ENCODE measurements at regions not wholly inside any gene's neighbourhood (a gene's known extent, or its start where the extent isn't known, plus 50 kb on each side); places are given as distances from the start of the nearest gene placed in this dataset.

GRCh38 chr6:156161471-156161870 lies 615.7 kb upstream of the ARID1B start:
- no peaks in the 10 kb centered on the region for H3K36me3 ChIP-seq
- H3K4me1 ChIP-seq, result 0 out of 2 replicates have a peak, but pooled peaks cover 5% of the 10 kb centered on the region
- no peak for DNase-seq

GRCh38 chr6:156160795-156161165 lies 616.4 kb upstream of the ARID1B start:
- H3K27me3 ChIP-seq, result peaks cover 8% of the 10 kb centered on the region
- DNase-seq, result no peak
- H3K9me3 ChIP-seq, result no peaks in the 10 kb centered on the region; the same call in 1 of the 2 replicates
- no peaks in the 10 kb centered on the region for H3K36me3 ChIP-seq
- H3K4me3 ChIP-seq (ENCODE audit: low read depth, low read length), result no peak overlapping the region
- TF ChIP-seq, protein P1, sequence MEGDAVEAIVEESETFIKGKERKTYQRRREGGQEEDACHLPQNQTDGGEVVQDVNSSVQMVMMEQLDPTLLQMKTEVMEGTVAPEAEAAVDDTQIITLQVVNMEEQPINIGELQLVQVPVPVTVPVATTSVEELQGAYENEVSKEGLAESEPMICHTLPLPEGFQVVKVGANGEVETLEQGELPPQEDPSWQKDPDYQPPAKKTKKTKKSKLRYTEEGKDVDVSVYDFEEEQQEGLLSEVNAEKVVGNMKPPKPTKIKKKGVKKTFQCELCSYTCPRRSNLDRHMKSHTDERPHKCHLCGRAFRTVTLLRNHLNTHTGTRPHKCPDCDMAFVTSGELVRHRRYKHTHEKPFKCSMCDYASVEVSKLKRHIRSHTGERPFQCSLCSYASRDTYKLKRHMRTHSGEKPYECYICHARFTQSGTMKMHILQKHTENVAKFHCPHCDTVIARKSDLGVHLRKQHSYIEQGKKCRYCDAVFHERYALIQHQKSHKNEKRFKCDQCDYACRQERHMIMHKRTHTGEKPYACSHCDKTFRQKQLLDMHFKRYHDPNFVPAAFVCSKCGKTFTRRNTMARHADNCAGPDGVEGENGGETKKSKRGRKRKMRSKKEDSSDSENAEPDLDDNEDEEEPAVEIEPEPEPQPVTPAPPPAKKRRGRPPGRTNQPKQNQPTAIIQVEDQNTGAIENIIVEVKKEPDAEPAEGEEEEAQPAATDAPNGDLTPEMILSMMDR (IDR thresholded peaks at IDR 0.05; ENCODE audit: low read depth, low read length), result no peak
- H3K4me1 ChIP-seq, result 0 out of 2 replicates have a peak, but pooled peaks cover 5% of the 10 kb centered on the region

More at GRCh38 chr6:156161471-156161870, 615.7 kb upstream of the ARID1B start:
- H3K27me3 ChIP-seq, result peaks cover 8% of the 10 kb centered on the region
- no peaks in the 10 kb centered on the region; the same call in 1 of the 2 replicates for H3K9me3 ChIP-seq
- no peak overlapping the region for H3K4me3 ChIP-seq (ENCODE audit: low read depth, low read length)
- TF ChIP-seq, protein P1 (IDR thresholded peaks at IDR 0.05; ENCODE audit: low read depth, low read length), result no peak

GRCh38 chr6:156160007-156160794 lies 617.0 kb upstream of the ARID1B start:
- peak; percentile 68 for DNase-seq
- Histone ChIP-seq H3K4me3 (ENCODE audit: low read depth, low read length) (no peak overlapping the region), H3K36me3 (no peaks in the 10 kb centered on the region), H3K4me1 (0 out of 2 replicates have a peak, but pooled peaks cover 5% of the 10 kb centered on the region), H3K9me3 (no peaks in the 10 kb centered on the region), H3K27me3 (peaks cover 8% of the 10 kb centered on the region)
- TF ChIP-seq, protein P1 (IDR thresholded peaks at IDR 0.05; ENCODE audit: low read depth, low read length), result no peak

DNA sequence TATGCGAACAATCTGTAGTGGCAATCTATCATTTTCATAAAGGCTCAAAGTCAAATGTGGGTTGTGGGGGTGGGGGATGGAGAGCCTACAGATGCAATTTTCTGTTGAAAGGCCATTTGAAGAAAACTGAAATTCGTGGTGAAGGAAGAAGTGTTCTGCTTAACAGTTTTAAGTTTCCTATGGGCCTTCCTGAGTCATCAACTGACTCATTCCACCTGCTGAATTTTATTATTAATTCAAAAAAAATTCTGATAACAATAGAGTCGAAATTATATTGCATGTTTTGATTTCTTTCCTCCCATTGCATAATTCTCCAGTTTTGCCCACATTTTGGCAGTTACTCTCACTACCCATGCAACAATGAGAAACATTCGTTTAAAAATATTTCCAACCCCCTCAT lies 622.3 kb upstream of the ARID1B start:
- Histone ChIP-seq H3K4me1 (no peaks in the 10 kb centered on the region), H3K4me3 (ENCODE audit: low read depth, low read length) (no peak overlapping the region)
- TF ChIP-seq, protein P1 (IDR thresholded peaks at IDR 0.05; ENCODE audit: low read depth, low read length), result no peak

DNA sequence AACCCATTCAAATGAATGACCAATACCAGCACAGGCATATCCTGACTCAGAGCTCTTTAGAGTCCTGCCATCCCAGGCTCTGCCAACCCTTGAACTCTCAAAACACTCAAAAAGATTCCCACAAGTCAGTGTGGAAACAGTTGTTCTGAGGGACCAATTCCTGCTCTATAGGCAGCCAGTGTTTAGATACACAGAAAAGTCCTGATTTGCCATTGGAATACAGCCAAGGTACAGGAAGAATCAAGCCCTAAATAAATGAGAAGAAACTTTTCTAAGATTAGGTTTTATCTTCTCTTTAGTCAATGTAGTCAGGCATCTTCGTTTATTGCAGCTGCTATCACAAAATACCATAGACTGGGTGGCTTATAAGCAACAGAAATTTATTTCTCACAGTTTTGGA lies 626.8 kb upstream of the ARID1B start:
- Histone ChIP-seq H3K36me3 (no peaks in the 10 kb centered on the region), H3K27me3 (no peaks in the 10 kb centered on the region), H3K4me1 (no peaks in the 10 kb centered on the region), H3K9me3 (no peaks in the 10 kb centered on the region), H3K4me3 (ENCODE audit: low read depth, low read length) (no peak overlapping the region)
- DNase-seq, result no peak
- TF ChIP-seq, protein P1 (IDR thresholded peaks at IDR 0.05; ENCODE audit: low read depth, low read length), result no peak

More for the DNA sequence above, 622.3 kb upstream of the ARID1B start:
- no peak for DNase-seq
- peaks cover 8% of the 10 kb centered on the region; the same call in 1 of the 2 replicates for H3K27me3 ChIP-seq
- H3K9me3 ChIP-seq, result no peaks in the 10 kb centered on the region
- no peaks in the 10 kb centered on the region for H3K36me3 ChIP-seq

DNA sequence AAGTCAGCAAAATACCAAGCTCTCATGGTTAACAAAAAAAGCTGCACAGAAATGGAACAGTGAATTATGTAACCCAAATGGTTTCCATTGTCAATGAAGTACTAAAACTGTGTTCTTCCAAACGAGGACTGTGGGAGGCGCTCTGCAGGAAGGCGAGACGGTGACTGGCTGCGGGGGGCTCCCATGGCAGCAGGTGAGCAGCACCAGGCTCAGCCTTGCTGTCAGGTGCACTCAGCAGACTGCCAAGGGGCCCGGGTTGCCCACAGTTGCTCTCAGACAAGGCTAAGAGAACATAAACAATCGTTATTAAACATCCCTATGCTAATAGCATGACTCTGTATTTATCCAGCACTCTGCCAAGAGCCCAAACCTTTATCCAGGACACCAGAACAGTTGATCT lies 630.3 kb upstream of the ARID1B start:
- Histone ChIP-seq H3K27me3 (no peaks in the 10 kb centered on the region), H3K36me3 (no peaks in the 10 kb centered on the region), H3K9me3 (no peaks in the 10 kb centered on the region; the same call in none of the 2 replicates), H3K4me3 (ENCODE audit: low read depth, low read length) (no peak overlapping the region), H3K4me1 (no peaks in the 10 kb centered on the region)
- no peak for DNase-seq
- TF ChIP-seq, protein P1 (IDR thresholded peaks at IDR 0.05; ENCODE audit: low read depth, low read length), result no peak

All from BE2C (cell line).